ENCODE measurements at regions not wholly inside any gene's neighbourhood (a gene's known extent, or its start where the extent isn't known, plus 50 kb on each side); places are given as distances from the start of the nearest gene placed in this dataset.

GRCh38 chr1:217141711-217142110, 418.5 kb upstream of the ESRRG start:
- no peak overlapping the region for H3K4me3 ChIP-seq
- H3K27me3 ChIP-seq = peaks cover 0 to 38% of the 10 kb centered on the region in 2 donors
- intact Hi-C loops (cut with DNase I; ENCODE audit: low total_unique reads) = no loop called here
- TF ChIP-seq, protein P1, sequence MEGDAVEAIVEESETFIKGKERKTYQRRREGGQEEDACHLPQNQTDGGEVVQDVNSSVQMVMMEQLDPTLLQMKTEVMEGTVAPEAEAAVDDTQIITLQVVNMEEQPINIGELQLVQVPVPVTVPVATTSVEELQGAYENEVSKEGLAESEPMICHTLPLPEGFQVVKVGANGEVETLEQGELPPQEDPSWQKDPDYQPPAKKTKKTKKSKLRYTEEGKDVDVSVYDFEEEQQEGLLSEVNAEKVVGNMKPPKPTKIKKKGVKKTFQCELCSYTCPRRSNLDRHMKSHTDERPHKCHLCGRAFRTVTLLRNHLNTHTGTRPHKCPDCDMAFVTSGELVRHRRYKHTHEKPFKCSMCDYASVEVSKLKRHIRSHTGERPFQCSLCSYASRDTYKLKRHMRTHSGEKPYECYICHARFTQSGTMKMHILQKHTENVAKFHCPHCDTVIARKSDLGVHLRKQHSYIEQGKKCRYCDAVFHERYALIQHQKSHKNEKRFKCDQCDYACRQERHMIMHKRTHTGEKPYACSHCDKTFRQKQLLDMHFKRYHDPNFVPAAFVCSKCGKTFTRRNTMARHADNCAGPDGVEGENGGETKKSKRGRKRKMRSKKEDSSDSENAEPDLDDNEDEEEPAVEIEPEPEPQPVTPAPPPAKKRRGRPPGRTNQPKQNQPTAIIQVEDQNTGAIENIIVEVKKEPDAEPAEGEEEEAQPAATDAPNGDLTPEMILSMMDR (IDR thresholded peaks at IDR 0.05) = no peak
- peaks cover 0 to 4% (median 0%) of the 10 kb centered on the region in 3 donors for H3K9me3 ChIP-seq
- H3K36me3 ChIP-seq = no peaks in the 10 kb centered on the region
- DNase-seq = no peak
- H3K27ac ChIP-seq = no peak overlapping the region
- H3K4me1 ChIP-seq = peaks cover 0 to 15% (median 9%) of the 10 kb centered on the region in 4 donors

DNA sequence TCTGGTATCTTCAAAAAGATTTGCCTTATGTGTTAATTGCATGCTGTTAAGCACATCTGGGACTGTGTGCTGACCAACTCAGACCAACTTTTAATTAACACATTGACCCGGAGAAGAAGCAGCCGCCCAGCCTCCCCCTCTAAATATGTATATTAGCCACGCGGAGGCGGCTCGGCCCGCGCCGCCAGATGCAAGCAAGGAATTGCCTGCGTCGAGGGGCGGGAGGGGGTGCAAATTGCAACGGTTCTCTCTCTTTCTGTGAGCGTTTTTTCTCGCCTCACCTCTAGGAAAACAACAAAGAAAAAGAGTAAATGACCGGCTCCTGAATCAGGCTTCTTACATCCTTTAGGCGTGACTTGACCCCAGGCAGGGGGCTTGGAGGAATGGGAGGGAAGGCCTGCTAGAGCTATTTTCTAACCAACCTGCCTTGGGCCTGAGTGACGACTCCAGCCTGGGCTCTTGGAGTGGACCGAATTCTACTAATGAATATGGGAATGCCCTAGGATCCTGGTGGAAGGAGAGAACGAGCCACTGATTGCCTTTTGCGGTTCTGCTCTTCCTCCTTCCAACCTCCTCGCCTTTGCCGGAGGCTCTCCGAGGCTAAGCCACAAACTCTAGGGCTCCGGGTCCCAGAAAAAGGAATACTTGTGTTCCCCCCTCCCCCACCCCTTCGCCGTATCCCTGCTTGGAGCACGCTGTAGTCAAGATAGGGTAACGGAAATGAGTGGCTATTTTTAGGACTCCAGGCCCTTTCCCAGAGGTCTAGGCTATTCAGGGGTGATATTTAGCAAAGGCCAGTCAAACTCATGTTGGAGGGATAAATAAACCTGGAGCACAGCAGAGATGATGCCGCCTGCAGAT, 417.0 kb upstream of the ESRRG start:
- H3K9me3 ChIP-seq = no peaks in the 10 kb centered on the region
- peaks cover 0 to 51% of the 10 kb centered on the region in 2 donors for H3K27me3 ChIP-seq
- H3K4me1 ChIP-seq = peaks cover 0 to 28% (median 18%) of the 10 kb centered on the region in 4 donors
- no peak overlapping the region for H3K4me3 ChIP-seq
- TF ChIP-seq, protein P1 (IDR thresholded peaks at IDR 0.05) = no peak
- no peak for DNase-seq
- no peak overlapping the region for H3K27ac ChIP-seq
- H3K36me3 ChIP-seq = no peaks in the 10 kb centered on the region
- intact Hi-C loops (cut with DNase I; ENCODE audit: low total_unique reads) = no loop called here

- Histone ChIP-seq H3K4me1 (peaks cover 0 to 35% (median 23%) of the 10 kb centered on the region in 4 donors), H3K27me3 (peaks cover 0 to 59% of the 10 kb centered on the region in 2 donors)
Measured at GRCh38 chr1:217139513-217139912, 416.3 kb upstream of the ESRRG start.

GRCh38 chr1:217138799-217139466, 415.7 kb upstream of the ESRRG start:
- H3K27ac ChIP-seq = no peak overlapping the region
- TF ChIP-seq, protein P1 (IDR thresholded peaks at IDR 0.05) = no peak
- peaks cover 0 to 64% of the 10 kb centered on the region in 2 donors for H3K27me3 ChIP-seq
- peaks cover 0 to 40% (median 25%) of the 10 kb centered on the region in 4 donors for H3K4me1 ChIP-seq
- no peaks in the 10 kb centered on the region for H3K9me3 ChIP-seq
- no peak overlapping the region for H3K4me3 ChIP-seq
- intact Hi-C loops (cut with DNase I; ENCODE audit: low total_unique reads) = no loop called here
- DNase-seq = no peak
- H3K36me3 ChIP-seq = no peaks in the 10 kb centered on the region

More at GRCh38 chr1:217139513-217139912, 416.3 kb upstream of the ESRRG start:
- no peak overlapping the region for H3K27ac ChIP-seq
- H3K36me3 ChIP-seq = no peaks in the 10 kb centered on the region
- TF ChIP-seq, protein P1 (IDR thresholded peaks at IDR 0.05) = no peak
- no peak for DNase-seq
- H3K4me3 ChIP-seq = no peak overlapping the region
- no peaks in the 10 kb centered on the region for H3K9me3 ChIP-seq
- intact Hi-C loops (cut with DNase I; ENCODE audit: low total_unique reads) = no loop called here

DNA sequence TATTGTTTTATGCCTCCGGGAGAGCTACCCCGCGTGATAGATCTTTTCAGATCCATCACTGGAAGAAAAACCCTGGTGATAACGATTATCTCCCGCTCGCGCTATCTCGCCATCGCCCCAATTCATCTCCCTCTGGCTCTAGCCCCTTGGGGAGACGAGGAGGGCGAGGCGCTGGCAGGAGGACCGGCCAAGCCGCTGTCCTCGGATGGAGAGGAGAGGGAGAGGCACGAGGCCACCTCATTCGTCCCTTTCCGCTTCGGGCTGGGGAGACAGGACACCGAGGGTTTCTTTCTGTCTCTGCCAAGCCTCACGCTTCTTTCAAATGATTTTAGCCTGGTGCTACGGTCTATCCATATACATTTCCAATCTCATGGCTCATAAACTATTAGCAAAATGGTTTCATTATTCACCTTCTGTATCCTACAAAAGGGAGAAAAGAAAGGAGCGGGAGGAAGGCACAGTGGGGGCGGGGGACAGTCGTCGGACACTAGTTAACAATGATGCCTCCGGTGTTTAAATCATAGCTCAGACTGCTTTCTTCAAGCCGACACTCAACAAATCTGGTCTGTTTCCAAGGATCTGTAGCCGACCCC, 415.0 kb upstream of the ESRRG start:
- no peak for DNase-seq
- TF ChIP-seq, protein P1 (IDR thresholded peaks at IDR 0.05) = no peak
- peaks cover 0 to 40% (median 25%) of the 10 kb centered on the region in 4 donors for H3K4me1 ChIP-seq
- H3K4me3 ChIP-seq = no peak overlapping the region
- H3K27ac ChIP-seq = no peak overlapping the region
- H3K9me3 ChIP-seq = no peaks in the 10 kb centered on the region
- peaks cover 0 to 71% of the 10 kb centered on the region in 2 donors for H3K27me3 ChIP-seq
- intact Hi-C loops (cut with DNase I; ENCODE audit: low total_unique reads) = no loop called here
- H3K36me3 ChIP-seq = no peaks in the 10 kb centered on the region
